ENCODE measurements at regions not wholly inside any gene's neighbourhood (a gene's known extent, or its start where the extent isn't known, plus 50 kb on each side); places are given as distances from the start of the nearest gene placed in this dataset.

GRCh38 chr4:81951891-81952455 lies 421.8 kb downstream of the HNRNPD start:
- DNase-seq (ENCODE audit: low read depth in 2 of 2): no peak

GRCh38 chr4:81946996-81947395 lies 426.8 kb downstream of the HNRNPD start:
- DNase-seq (ENCODE audit: low read depth in 2 of 2): no peak

DNA sequence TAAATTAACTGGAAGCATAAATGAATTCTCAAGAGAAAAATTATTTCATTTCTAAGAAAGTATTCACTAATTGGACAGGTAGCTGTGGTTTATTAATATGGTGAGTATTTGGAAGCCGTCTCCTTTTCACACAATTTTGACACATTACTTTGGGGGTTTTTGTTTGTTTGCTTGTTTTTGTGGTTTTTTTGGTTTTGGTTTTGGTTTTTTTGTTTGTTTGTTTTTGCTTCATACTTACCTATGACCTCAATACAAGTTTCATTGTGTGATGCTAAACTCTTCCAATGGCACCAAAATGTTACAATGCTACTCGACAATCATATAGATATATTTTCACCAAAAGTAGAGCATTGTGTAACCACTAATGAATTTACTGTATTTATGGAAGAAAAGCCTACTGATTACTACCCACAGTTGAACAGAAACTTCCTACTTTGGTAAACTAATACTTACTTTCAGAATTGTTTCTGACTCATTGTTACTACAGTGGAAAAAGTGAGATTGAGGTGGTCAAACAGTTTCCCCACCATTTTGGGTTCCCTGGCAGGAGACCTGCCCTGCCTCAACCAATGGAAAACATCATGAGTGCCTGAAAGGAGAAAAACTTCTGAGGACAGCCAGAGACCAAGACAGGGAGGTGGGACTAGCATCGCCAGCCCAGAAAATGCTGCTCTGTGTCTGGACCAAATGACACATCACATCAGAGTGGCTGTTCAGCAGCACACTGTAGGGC lies 443.1 kb downstream of the HNRNPD start:
- no peak for DNase-seq (ENCODE audit: low read depth in 2 of 2)

DNA sequence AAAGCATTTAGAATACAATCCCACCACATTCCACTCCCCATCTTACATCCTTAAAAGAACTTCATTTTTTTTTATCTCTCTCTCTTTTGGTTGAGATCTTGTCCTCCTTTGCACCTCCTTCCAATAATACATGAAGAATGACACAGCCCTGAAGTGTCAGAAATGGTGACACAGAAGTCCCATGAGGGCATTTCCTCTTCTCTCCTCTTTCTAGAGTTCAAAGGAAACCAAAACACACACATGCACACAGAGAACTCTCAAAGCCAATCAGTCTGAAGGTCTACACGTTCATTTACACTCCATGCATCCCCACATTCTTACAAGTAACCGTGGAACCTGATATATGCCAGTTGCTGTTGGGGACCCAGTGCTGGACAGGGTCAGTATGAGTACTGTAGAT lies 450.7 kb downstream of the HNRNPD start:
- DNase-seq (ENCODE audit: low read depth in 2 of 2): peak in 1 of 2 donors; percentile 22

- DNase-seq (ENCODE audit: low read depth in 2 of 2): no peak
Measured at GRCh38 chr4:81922313-81922712, 450.6 kb upstream of the RASGEF1B start.

- no peak for DNase-seq (ENCODE audit: low read depth in 2 of 2)
Measured at GRCh38 chr4:81921751-81922159, 450.0 kb upstream of the RASGEF1B start.

GRCh38 chr4:81919810-81920209 lies 448.1 kb upstream of the RASGEF1B start:
- DNase-seq (ENCODE audit: low read depth in 2 of 2): no peak

DNA sequence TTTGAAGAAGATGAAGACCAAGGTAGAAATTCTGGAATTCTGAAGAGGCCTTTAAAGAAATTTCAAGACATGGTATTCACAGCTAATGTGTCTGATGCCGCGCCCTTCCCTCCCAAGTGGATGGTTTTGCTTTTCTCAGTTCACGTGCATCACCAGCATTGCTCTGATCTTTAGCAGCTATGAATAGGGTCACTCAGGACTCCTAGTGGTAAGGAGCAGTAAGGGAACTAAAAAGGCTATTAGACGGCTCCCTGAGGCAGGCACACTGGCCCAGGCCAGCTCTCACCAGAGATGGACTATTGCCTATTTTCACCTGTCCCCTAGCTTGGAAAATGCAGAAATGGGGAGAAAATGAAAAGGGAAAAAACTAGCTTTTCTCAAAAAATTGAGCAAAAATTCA lies 447.5 kb upstream of the RASGEF1B start:
- no peak for DNase-seq (ENCODE audit: low read depth in 2 of 2)

GRCh38 chr4:81915430-81915829 lies 443.7 kb upstream of the RASGEF1B start:
- no peak for DNase-seq (ENCODE audit: low read depth in 2 of 2)

GRCh38 chr4:81914623-81915022 lies 442.9 kb upstream of the RASGEF1B start:
- DNase-seq (ENCODE audit: low read depth in 2 of 2): no peak

GRCh38 chr4:81913427-81913879 lies 441.7 kb upstream of the RASGEF1B start:
- peak; percentile 30 to 53 for DNase-seq (ENCODE audit: low read depth in 2 of 2)

DNA sequence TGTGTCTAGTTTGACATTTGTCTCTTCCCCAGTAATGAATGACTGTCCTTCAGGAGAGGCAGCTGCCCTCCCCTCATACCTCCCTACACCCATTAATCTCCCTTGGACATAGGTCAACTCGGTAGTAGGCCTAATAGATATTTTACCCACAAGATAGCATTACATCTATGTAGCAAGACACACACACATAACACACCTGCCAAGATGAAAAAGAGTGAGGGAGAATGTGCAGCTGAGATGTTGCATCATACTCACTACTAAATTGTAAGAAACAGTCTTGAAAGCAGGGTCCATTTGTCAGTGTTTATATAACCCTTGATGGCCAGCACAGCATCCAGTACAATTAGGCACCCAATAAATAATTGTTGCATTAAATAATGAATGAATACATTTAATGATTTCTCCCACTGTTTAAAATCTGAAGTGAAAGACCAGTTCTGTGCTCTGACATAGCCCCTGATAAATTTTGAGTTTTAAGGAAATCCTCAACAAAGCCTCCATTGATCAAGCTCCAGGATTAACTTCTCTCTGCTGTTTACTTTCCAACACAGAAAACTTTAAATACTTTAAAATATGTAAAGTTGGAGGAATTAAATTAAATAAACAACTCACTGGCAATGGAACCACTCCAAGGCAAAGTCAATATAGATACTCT lies 440.8 kb upstream of the RASGEF1B start:
- DNase-seq (ENCODE audit: low read depth in 2 of 2): no peak

DNA sequence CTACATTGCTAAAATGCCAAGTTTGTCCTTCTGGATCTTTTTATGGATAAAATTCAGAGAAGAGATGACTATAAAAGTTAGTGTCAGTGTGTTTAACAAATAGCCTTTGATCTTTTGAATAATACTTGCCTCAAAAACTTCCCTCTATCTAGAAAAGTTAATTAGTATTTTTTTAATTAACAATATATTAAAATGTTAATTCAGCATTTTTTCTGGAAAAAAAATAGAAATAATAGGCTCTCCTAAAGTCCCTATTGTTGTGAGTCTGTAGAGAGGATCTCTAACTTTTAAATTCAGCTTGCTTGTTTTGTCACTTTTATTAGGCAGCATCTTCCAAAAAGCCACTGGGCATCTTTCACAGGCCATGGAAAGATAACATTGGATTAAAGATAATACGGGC lies 435.2 kb upstream of the RASGEF1B start:
- DNase-seq (ENCODE audit: low read depth in 2 of 2): no peak

GRCh38 chr4:81905971-81906370 lies 434.3 kb upstream of the RASGEF1B start:
- no peak for DNase-seq (ENCODE audit: low read depth in 2 of 2)

- DNase-seq (ENCODE audit: low read depth in 2 of 2): no peak
Measured at GRCh38 chr4:81904121-81904520, 432.4 kb upstream of the RASGEF1B start.

- DNase-seq (ENCODE audit: low read depth in 2 of 2): no peak
Measured at GRCh38 chr4:81903212-81903611, 431.5 kb upstream of the RASGEF1B start.

DNA sequence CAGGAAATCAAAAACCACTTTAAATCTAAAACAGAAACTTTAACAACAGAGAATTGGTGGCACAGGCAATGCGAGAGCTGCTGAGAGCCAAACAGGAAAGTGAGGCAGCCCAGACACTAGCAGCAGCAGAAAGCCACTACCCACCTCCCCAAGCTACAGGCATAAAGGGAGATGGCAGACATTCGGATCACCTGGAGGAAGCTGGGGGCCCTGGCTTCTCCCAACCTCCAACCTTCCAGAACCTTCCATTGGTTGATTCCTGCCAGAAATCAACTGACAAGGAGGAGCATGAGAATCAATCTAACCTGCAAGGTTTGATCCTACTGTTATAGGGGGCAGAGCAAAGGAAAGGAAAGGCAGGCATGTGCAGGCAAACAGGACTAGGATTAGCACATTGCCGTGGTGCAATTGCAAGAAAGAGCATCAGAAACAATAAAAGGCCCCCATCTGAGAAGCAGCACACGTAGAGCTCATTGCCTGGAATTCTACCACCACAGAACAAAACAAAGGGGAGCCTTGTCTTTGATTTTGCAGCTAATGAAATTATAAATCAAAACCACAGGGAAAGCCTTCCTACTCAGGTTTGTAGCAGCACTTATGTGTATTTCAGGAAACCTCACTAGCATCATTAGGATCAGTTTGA lies 427.3 kb upstream of the RASGEF1B start:
- DNase-seq (ENCODE audit: low read depth in 2 of 2): no peak

GRCh38 chr4:81896936-81897335 lies 425.2 kb upstream of the RASGEF1B start:
- no peak for DNase-seq (ENCODE audit: low read depth in 2 of 2)

DNA sequence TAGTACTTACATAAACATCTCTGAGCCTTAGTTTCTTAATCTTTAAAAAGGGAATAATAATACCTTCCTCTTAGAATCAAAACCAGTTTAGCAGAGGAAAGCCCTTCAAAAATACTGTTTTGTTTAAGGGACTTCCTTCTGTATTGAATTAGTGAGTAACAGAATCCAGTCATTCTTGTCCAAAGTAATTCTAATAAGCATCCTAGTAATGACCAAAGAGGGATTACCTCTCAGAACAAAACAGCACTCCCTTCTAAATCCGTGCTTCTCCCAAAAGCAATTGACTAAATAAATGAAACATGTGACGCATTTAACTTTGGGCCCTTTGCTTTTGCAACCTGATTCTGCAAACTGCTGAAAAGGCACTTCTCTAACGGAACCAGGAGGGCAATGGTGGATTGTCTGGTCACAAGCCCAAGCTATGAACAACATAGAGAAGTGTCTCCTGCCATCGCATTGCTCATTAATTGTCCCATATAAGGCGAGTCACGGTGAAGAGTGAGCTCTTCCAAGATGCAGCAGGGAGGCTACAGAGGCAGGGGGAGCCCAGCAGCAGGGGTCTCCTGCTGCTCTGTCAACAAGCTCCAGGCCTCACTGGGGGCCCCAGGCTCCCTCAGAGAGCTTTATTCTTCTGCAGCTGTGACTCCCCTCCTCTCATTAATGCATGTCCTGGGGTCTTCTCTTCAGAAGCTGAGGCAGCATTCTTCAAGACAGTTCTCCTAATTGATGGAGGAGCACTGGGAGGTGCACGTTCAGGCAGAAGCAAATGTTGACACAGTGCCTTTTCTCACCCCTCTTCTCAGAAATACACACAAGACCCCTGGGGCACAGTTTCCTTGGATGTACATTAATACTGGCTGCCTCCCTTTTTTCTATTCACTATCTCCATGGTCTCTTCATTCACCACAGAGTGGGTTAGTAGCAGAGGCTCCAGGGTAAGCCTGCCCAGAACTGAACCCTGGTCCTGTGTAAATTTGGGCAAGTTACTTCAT lies 419.6 kb upstream of the RASGEF1B start:
- DNase-seq (ENCODE audit: low read depth in 2 of 2): no peak

DNA sequence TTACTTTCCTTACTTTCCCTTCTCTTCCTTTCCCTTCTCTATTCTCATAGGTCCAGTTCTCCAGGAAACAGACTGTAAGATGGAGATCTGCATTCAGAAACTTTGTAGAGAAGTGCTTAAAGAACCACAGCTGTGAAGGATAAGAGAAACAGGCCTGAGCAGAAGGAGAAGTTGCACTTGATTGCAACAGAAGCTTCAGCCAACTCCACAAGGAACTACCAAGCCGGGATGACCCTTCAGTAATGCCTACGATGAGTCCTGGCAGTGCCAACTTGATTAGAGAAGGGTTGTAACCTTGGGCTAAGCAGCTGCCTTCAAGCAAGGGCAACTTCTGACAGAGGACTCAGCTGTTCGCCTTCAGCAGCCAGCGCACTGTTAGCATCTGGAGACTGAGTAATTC lies 413.3 kb upstream of the RASGEF1B start:
- no peak for DNase-seq (ENCODE audit: low read depth in 2 of 2)
